Subcutaneous abdominal adipose tissue (tissue), 5 donors: ENCODE measurements at regions not wholly inside any gene's neighbourhood (a gene's known extent, or its start where the extent isn't known, plus 50 kb on each side); places are given as distances from the start of the nearest gene placed in this dataset.

Experiments used
- H3K27ac ChIP-seq: one replicate; pipeline ENCODE4 v1.7.0; 2013; ENCODE audit warnings: low read depth, mild to moderate bottlenecking, inconsistent platforms, low read length, moderate library complexity
- H3K27me3 ChIP-seq, 5 donors: one replicate each; pipeline ENCODE4 v1.7.0; 2013; ENCODE audit warnings: low read length in 5 of 5, inconsistent platforms in 1 of 5; ENCODE audit not compliant: control insufficient read depth in 5 of 5, insufficient read depth in 4 of 5
- H3K36me3 ChIP-seq, 5 donors: one replicate each; pipeline ENCODE4 v1.7.0; 2013; ENCODE audit warnings: low read length in 5 of 5; ENCODE audit not compliant: control insufficient read depth in 5 of 5, insufficient read depth in 5 of 5
- H3K4me1 ChIP-seq, 5 donors: one replicate each; pipeline ENCODE4 v1.7.0; 2013; ENCODE audit warnings: low read length in 5 of 5, mild to moderate bottlenecking in 3 of 5, moderate library complexity in 1 of 5; ENCODE audit not compliant: control insufficient read depth in 5 of 5, insufficient read depth in 5 of 5
- H3K4me3 ChIP-seq, 5 donors: one replicate each; pipeline ENCODE4 v1.7.0; 2013; ENCODE audit warnings: low read length in 5 of 5, low read depth in 1 of 5
- H3K9ac ChIP-seq, 5 donors: one replicate each; pipeline ENCODE4 v1.7.0; 2013; ENCODE audit warnings: low read length in 5 of 5, mild to moderate bottlenecking in 4 of 5, moderate library complexity in 3 of 5
- H3K9me3 ChIP-seq, 5 donors: one replicate each; pipeline ENCODE4 v1.7.0; 2013; ENCODE audit warnings: low read length in 5 of 5; ENCODE audit not compliant: control insufficient read depth in 5 of 5
- donor health status: healthy.
- donor health status: healthy.
- donor health status: healthy.
- donor health status: healthy.
- donor health status: healthy.

GRCh38 chr10:28147706-28148105 is 148.8 kb upstream of the ODAD2 start:
- Histone ChIP-seq H3K4me1 (no peaks in the 10 kb centered on the region), H3K27me3 (no peaks in the 10 kb centered on the region), H3K27ac (no peak overlapping the region), H3K9ac (no peak overlapping the region), H3K4me3 (no peak overlapping the region), H3K9me3 (no peaks in the 10 kb centered on the region), H3K36me3 (no peaks in the 10 kb centered on the region)

- Histone ChIP-seq H3K27me3 (no peaks in the 10 kb centered on the region), H3K4me1 (no peaks in the 10 kb centered on the region), H3K9ac (no peak overlapping the region), H3K9me3 (peaks cover 2 to 7% (median 4%) of the 10 kb centered on the region in 5 donors), H3K36me3 (no peaks in the 10 kb centered on the region), H3K4me3 (no peak overlapping the region), H3K27ac (no peak overlapping the region)
Measured at GRCh38 chr10:28139138-28139537, 140.3 kb upstream of the ODAD2 start.

GRCh38 chr10:28137907-28138880 is 139.3 kb upstream of the ODAD2 start:
- no peak overlapping the region for H3K4me3 ChIP-seq
- H3K27me3 ChIP-seq: no peaks in the 10 kb centered on the region
- H3K27ac ChIP-seq: no peak overlapping the region
- no peak overlapping the region for H3K9ac ChIP-seq
- H3K4me1 ChIP-seq: no peaks in the 10 kb centered on the region
- peaks cover 2 to 8% (median 4%) of the 10 kb centered on the region in 5 donors for H3K9me3 ChIP-seq
- H3K36me3 ChIP-seq: no peaks in the 10 kb centered on the region

DNA sequence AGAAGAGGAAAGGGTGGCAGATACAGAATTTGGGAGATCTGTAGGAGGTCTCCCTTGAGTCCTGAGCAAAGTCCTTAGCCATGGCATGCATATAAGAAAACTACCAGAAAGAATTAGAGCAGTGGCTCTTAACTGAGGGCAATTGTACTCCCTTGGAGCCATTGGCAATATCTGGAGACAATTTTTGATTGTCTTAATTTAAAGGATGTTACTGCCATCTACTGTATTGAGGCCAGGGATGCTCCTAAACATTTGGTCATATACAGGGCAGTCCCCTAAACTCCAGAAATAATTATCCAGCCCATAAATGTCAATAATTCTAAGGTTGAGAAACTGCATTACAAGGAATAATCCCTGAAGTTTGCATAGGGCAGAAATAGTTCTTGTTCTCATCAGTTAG is 136.4 kb upstream of the ODAD2 start:
- H3K27me3 ChIP-seq: no peaks in the 10 kb centered on the region
- no peaks in the 10 kb centered on the region for H3K36me3 ChIP-seq
- H3K9me3 ChIP-seq: peaks cover 2 to 10% (median 8%) of the 10 kb centered on the region in 5 donors
- no peaks in the 10 kb centered on the region for H3K4me1 ChIP-seq
- H3K4me3 ChIP-seq: no peak overlapping the region
- H3K27ac ChIP-seq: no peak overlapping the region
- no peak overlapping the region for H3K9ac ChIP-seq

GRCh38 chr10:28130267-28130666 is 131.4 kb upstream of the ODAD2 start:
- Histone ChIP-seq H3K4me1 (no peaks in the 10 kb centered on the region), H3K27me3 (no peaks in the 10 kb centered on the region), H3K9me3 (peaks cover 0 to 4% (median 3%) of the 10 kb centered on the region in 5 donors), H3K36me3 (no peaks in the 10 kb centered on the region), H3K9ac (no peak overlapping the region), H3K27ac (no peak overlapping the region), H3K4me3 (no peak overlapping the region)

- no peak overlapping the region for H3K4me3 ChIP-seq
- no peaks in the 10 kb centered on the region for H3K4me1 ChIP-seq
- H3K27me3 ChIP-seq: no peaks in the 10 kb centered on the region
- peaks cover 0 to 1% (median 0%) of the 10 kb centered on the region in 5 donors for H3K9me3 ChIP-seq
- H3K36me3 ChIP-seq: no peaks in the 10 kb centered on the region
- H3K9ac ChIP-seq: no peak overlapping the region
- no peak overlapping the region for H3K27ac ChIP-seq
Measured at GRCh38 chr10:28127881-28128280, 129.0 kb upstream of the ODAD2 start.

DNA sequence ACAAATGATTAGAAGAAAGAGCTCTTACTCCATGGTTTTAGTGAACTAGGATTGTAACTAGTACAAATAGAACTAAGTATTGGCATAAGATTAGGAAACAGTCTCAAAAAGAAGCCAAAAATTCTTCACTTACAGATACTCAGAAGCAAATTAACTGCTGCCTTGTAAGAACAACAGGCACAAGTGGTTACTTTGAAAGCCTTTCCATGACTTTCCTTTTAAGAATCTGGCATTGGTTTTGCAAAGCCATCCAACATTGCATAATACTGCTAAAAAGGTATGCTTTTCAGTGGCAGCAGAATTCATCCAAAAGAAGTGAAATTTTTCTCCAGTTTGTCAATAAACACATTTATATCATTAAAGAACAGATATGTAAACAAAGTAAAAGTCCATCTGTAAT is 126.8 kb upstream of the ODAD2 start:
- H3K4me3 ChIP-seq: no peak overlapping the region
- H3K4me1 ChIP-seq: no peaks in the 10 kb centered on the region
- H3K9me3 ChIP-seq: no peaks in the 10 kb centered on the region
- no peaks in the 10 kb centered on the region for H3K36me3 ChIP-seq
- H3K27me3 ChIP-seq: no peaks in the 10 kb centered on the region
- peak overlapping the region in 1 of 5 donors; percentile 28 for H3K9ac ChIP-seq
- no peak overlapping the region for H3K27ac ChIP-seq

DNA sequence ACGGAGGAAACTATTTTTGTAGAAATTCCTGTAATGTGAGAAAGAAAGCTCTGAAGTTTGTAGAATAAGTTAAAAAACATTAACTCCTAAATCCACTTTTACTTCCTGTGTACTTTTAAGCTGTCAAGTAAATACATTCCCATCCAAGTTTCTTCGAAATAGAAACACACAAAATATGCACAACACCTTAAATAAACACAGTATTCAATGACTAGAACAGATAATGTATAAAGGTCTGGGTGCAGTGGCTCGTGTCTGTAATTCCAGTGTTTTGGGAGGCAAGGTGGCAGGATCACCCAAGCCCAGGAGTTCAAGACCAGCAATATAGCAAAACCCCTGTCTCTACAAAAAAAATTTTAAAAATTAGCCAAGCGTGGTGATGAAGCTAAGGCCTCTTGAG is 121.9 kb upstream of the ODAD2 start:
- no peak overlapping the region for H3K27ac ChIP-seq

GRCh38 chr10:28120043-28120749 is 121.3 kb upstream of the ODAD2 start:
- Histone ChIP-seq H3K9ac (no peak overlapping the region), H3K36me3 (peaks cover 0 to 4% (median 0%) of the 10 kb centered on the region in 5 donors), H3K27ac (no peak overlapping the region), H3K4me3 (no peak overlapping the region), H3K4me1 (peaks cover 0 to 3% (median 0%) of the 10 kb centered on the region in 5 donors), H3K27me3 (no peaks in the 10 kb centered on the region), H3K9me3 (no peaks in the 10 kb centered on the region)

More for the DNA sequence above, 121.9 kb upstream of the ODAD2 start:
- no peaks in the 10 kb centered on the region for H3K9me3 ChIP-seq
- no peak overlapping the region for H3K4me3 ChIP-seq
- peaks cover 0 to 4% (median 0%) of the 10 kb centered on the region in 5 donors for H3K36me3 ChIP-seq
- peaks cover 0 to 3% (median 0%) of the 10 kb centered on the region in 5 donors for H3K4me1 ChIP-seq
- H3K27me3 ChIP-seq: no peaks in the 10 kb centered on the region
- no peak overlapping the region for H3K9ac ChIP-seq
